Neural cell (in vitro differentiated cells): ENCODE measurements at regions not wholly inside any gene's neighbourhood (a gene's known extent, or its start where the extent isn't known, plus 50 kb on each side); places are given as distances from the start of the nearest gene placed in this dataset.

ENCODE experiments used
- H2AFZ ChIP-seq: fragments of 200-600, 300-800 bp; sonication (generic), shearing (Covaris generic); 2 replicates; pipeline ENCODE4 v1.6.0; 2014; ENCODE audit warnings: low read depth, mild to moderate bottlenecking, antibody characterized with exemption, low read length, moderate library complexity
- H3F3A ChIP-seq: fragments of 200-600 bp; shearing (Covaris generic); 2 replicates; pipeline ENCODE4 v1.6.1; 2016; ENCODE audit warnings: mild to moderate bottlenecking, moderate library complexity, mixed read lengths, antibody characterized with exemption, low read length; ENCODE audit not compliant: insufficient read depth, poor library complexity, severe bottlenecking
- H3K27ac ChIP-seq: fragments of 200-600, 300-800 bp; sonication (generic), shearing (Covaris generic); 2 replicates; pipeline ENCODE4 v1.5.1; 2014; ENCODE audit warnings: mild to moderate bottlenecking, low read length, moderate library complexity
- H3K27me3 ChIP-seq: fragments of 300-800, 200-600 bp; sonication (generic), shearing (Covaris generic); 2 replicates; pipeline ENCODE4 v1.6.0; 2014; ENCODE audit warnings: mild to moderate bottlenecking, low read depth, low read length, moderate library complexity; ENCODE audit not compliant: insufficient read depth
- H3K36me3 ChIP-seq: fragments of 300-800, 200-600 bp; sonication (generic), shearing (Covaris generic); 2 replicates; pipeline ENCODE4 v1.5.1; 2014; ENCODE audit warnings: mild to moderate bottlenecking, antibody characterized with exemption, low read length, moderate library complexity; ENCODE audit not compliant: insufficient read depth
- H3K4me2 ChIP-seq: fragments of 300-800, 200-600 bp; sonication (generic), shearing (Covaris generic); 2 replicates; pipeline ENCODE4 v1.6.0; 2014; ENCODE audit warnings: mild to moderate bottlenecking, low read length
- H3K4me3 ChIP-seq: fragments of 300-800, 200-600 bp; sonication (generic), shearing (Covaris generic); 2 replicates; pipeline ENCODE4 v1.5.1; 2014; ENCODE audit warnings: mild to moderate bottlenecking, low read length, moderate library complexity
- H3K79me2 ChIP-seq: fragments of 200-600 bp; shearing (Covaris generic); replicated peaks from 2 replicates; pipeline ENCODE4 v1.6.0; 2014; ENCODE audit warnings: mild to moderate bottlenecking, low read length, moderate library complexity; ENCODE audit not compliant: insufficient read depth
- H3K9ac ChIP-seq: fragments of 300-800, 200-600 bp; sonication (generic), shearing (Covaris generic); 2 replicates; pipeline ENCODE4 v1.6.1; 2016; ENCODE audit warnings: mild to moderate bottlenecking, low read length, mixed read lengths
- H3K9me2 ChIP-seq: fragments of 200-600 bp; shearing (Covaris generic); 2 replicates; pipeline ENCODE4 v1.6.1; 2016; ENCODE audit warnings: mild to moderate bottlenecking, low read length, mixed read lengths; ENCODE audit not compliant: insufficient read depth
- H3K9me3 ChIP-seq: fragments of 200-600, 300-800 bp; sonication (generic), shearing (Covaris generic); 2 replicates; pipeline ENCODE4 v1.6.1; 2016; ENCODE audit warnings: mild to moderate bottlenecking, mixed run types, low read length, moderate library complexity, mixed read lengths
- H4K20me1 ChIP-seq: fragments of 200-600 bp; shearing (Covaris generic); 2 replicates; pipeline ENCODE4 v1.6.1; 2016; ENCODE audit warnings: mild to moderate bottlenecking, mixed run types; ENCODE audit not compliant: insufficient read depth
- EP300 ChIP-seq: fragments of 450-650 bp; conservative IDR thresholded peaks from 2 replicates; pipeline ENCODE4 v1.6.1; 2014; ENCODE audit warnings: antibody characterized with exemption, mild to moderate bottlenecking, moderate library complexity; ENCODE audit not compliant: poor library complexity, severe bottlenecking
- EZH2 ChIP-seq: fragments of 200-600, 300-800 bp; shearing (Covaris generic), sonication (generic); IDR thresholded peaks from 2 replicates; pipeline ENCODE4 v1.6.1; 2014; ENCODE audit warnings: antibody characterized with exemption, low read length, borderline replicate concordance, mild to moderate bottlenecking; ENCODE audit not compliant: insufficient read depth, poor library complexity, severe bottlenecking
- MXI1 ChIP-seq: fragments of 450-650 bp; conservative IDR thresholded peaks from 2 replicates; pipeline ENCODE4 v1.6.1; 2014; ENCODE audit warnings: antibody characterized with exemption, mild to moderate bottlenecking; ENCODE audit not compliant: poor library complexity, severe bottlenecking
- POLR2AphosphoS5 ChIP-seq: IDR thresholded peaks from 2 replicates; pipeline ENCODE4 v1.6.1; 2012
- RAD21 ChIP-seq: fragments of 450-650 bp; conservative IDR thresholded peaks from 2 replicates; pipeline ENCODE4 v1.6.1; 2014; ENCODE audit warnings: antibody characterized with exemption, mild to moderate bottlenecking, moderate library complexity
- SMC3 ChIP-seq: fragments of 450-650 bp; conservative IDR thresholded peaks from 2 replicates; pipeline ENCODE4 v1.6.1; 2014; ENCODE audit warnings: antibody characterized with exemption, mild to moderate bottlenecking, moderate library complexity; ENCODE audit not compliant: poor library complexity
- TAF1 ChIP-seq: IDR thresholded peaks from 2 replicates; pipeline ENCODE4 v1.6.1; 2012; ENCODE audit warnings: low read depth
- TF ChIP-seq, protein P1 (sequence below): IDR thresholded peaks from 2 replicates; pipeline ENCODE4 v1.6.1; 2012; ENCODE audit warnings: borderline replicate concordance
- TF ChIP-seq, protein P2 (sequence below): fragments of 450-650 bp; IDR thresholded peaks from 2 replicates; pipeline ENCODE4 v1.5.1; 2014; ENCODE audit warnings: antibody characterized with exemption, mild to moderate bottlenecking, moderate library complexity; ENCODE audit not compliant: poor library complexity, severe bottlenecking

DNA sequence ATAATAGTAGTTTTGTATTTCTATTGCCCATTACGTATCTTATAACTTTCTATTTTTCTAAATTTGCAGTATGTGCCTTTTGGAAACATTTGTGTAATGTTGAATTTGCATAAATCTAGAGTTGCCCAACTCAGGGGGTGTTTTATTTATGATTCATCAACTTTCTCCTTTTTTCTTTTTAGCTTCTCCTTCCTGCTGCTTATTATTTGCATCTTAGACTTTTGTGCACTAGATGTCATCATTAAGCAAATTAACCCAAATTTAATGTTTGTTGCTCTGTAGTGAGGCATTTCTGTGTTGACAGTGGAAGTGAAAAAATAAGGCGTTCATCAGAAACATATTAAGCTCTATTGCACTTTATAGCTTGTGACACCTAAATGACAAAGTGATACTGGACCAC, 56.2 kb upstream of the ZBED5 start:
- no peaks in the 10 kb centered on the region for H3K27me3 ChIP-seq
- no peak overlapping the region for H3K9ac ChIP-seq
- no peak overlapping the region for H3K4me3 ChIP-seq
- no peaks in the 10 kb centered on the region for H3K79me2 ChIP-seq
- no peak overlapping the region for H2AFZ ChIP-seq
- no peaks in the 10 kb centered on the region for H3K9me3 ChIP-seq
- H3K36me3 ChIP-seq: no peaks in the 10 kb centered on the region
- H3K27ac ChIP-seq: no peak overlapping the region
- H4K20me1 ChIP-seq: no peaks in the 10 kb centered on the region
- H3F3A ChIP-seq: no peaks in the 10 kb centered on the region
- TF ChIP-seq, protein P1, sequence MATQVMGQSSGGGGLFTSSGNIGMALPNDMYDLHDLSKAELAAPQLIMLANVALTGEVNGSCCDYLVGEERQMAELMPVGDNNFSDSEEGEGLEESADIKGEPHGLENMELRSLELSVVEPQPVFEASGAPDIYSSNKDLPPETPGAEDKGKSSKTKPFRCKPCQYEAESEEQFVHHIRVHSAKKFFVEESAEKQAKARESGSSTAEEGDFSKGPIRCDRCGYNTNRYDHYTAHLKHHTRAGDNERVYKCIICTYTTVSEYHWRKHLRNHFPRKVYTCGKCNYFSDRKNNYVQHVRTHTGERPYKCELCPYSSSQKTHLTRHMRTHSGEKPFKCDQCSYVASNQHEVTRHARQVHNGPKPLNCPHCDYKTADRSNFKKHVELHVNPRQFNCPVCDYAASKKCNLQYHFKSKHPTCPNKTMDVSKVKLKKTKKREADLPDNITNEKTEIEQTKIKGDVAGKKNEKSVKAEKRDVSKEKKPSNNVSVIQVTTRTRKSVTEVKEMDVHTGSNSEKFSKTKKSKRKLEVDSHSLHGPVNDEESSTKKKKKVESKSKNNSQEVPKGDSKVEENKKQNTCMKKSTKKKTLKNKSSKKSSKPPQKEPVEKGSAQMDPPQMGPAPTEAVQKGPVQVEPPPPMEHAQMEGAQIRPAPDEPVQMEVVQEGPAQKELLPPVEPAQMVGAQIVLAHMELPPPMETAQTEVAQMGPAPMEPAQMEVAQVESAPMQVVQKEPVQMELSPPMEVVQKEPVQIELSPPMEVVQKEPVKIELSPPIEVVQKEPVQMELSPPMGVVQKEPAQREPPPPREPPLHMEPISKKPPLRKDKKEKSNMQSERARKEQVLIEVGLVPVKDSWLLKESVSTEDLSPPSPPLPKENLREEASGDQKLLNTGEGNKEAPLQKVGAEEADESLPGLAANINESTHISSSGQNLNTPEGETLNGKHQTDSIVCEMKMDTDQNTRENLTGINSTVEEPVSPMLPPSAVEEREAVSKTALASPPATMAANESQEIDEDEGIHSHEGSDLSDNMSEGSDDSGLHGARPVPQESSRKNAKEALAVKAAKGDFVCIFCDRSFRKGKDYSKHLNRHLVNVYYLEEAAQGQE: no peak
- no peak for TF ChIP-seq POLR2AphosphoS5
- no peak for TF ChIP-seq RAD21
- TF ChIP-seq EZH2: no peak
- no peaks in the 10 kb centered on the region for H3K9me2 ChIP-seq
- no peak overlapping the region for H3K4me2 ChIP-seq

DNA sequence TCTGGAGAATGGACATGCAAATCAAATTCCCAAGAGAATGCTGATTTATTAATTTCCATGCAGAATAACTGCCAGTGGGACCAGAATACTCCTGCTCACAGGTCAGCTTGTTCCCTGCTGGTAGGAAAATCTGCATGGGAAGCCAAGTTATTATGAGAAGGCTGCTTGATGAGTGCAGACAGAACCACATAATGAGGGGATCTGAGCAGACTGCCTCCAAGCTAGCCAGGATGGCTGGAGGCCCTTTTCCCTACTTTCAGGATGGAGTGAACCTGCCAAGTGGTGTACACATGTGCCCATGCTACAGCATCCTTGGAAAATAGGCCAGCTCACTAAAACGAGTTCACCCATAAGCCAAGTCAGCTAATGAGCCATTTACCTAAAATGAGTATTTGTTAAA, 55.2 kb upstream of the ZBED5 start:
- Histone ChIP-seq H4K20me1 (no peaks in the 10 kb centered on the region), H3K9ac (no peak overlapping the region), H3F3A (no peaks in the 10 kb centered on the region), H2AFZ (no peak overlapping the region), H3K9me3 (no peaks in the 10 kb centered on the region), H3K36me3 (no peaks in the 10 kb centered on the region), H3K9me2 (no peaks in the 10 kb centered on the region), H3K79me2 (no peaks in the 10 kb centered on the region), H3K27me3 (no peaks in the 10 kb centered on the region), H3K4me3 (no peak overlapping the region), H3K27ac (no peak overlapping the region), H3K4me2 (no peak overlapping the region)
- no peak for TF ChIP-seq SMC3
- no peak for TF ChIP-seq MXI1
- no peak for TF ChIP-seq EZH2

DNA sequence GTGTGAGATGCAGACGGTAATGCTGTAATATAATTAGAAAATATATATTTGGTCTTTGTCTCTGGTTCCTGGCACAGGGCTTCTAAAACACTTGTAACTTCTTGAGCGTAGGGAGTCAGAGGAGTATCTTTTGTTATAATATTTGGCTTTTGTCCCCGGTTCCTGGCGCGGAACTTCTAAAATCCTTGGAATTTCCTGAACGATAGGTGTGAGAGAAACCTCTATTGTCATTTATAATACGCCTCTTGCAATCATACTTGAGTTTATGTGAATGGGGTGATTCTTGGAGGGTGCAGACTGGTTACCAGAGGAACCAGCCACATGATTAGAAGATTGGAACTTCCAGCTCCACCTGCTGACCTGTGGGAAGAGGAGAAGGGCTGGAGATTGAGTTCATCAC, 54.1 kb upstream of the ZBED5 start:
- H3F3A ChIP-seq: no peaks in the 10 kb centered on the region
- no peak overlapping the region for H2AFZ ChIP-seq
- H3K9me2 ChIP-seq: no peaks in the 10 kb centered on the region
- H3K27ac ChIP-seq: no peak overlapping the region
- H3K4me2 ChIP-seq: no peak overlapping the region
- TF ChIP-seq TAF1 (no peak), EZH2 (no peak), RAD21 (no peak), POLR2AphosphoS5 (no peak), SMC3 (no peak), EP300 (no peak), MXI1 (no peak)
- TF ChIP-seq, protein P2, sequence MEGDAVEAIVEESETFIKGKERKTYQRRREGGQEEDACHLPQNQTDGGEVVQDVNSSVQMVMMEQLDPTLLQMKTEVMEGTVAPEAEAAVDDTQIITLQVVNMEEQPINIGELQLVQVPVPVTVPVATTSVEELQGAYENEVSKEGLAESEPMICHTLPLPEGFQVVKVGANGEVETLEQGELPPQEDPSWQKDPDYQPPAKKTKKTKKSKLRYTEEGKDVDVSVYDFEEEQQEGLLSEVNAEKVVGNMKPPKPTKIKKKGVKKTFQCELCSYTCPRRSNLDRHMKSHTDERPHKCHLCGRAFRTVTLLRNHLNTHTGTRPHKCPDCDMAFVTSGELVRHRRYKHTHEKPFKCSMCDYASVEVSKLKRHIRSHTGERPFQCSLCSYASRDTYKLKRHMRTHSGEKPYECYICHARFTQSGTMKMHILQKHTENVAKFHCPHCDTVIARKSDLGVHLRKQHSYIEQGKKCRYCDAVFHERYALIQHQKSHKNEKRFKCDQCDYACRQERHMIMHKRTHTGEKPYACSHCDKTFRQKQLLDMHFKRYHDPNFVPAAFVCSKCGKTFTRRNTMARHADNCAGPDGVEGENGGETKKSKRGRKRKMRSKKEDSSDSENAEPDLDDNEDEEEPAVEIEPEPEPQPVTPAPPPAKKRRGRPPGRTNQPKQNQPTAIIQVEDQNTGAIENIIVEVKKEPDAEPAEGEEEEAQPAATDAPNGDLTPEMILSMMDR: no peak
- TF ChIP-seq, protein P1: no peak
- H3K27me3 ChIP-seq: no peaks in the 10 kb centered on the region
- H3K4me3 ChIP-seq: no peak overlapping the region
- no peak overlapping the region for H3K9ac ChIP-seq
- H3K36me3 ChIP-seq: no peaks in the 10 kb centered on the region
- H4K20me1 ChIP-seq: no peaks in the 10 kb centered on the region
- H3K79me2 ChIP-seq: no peaks in the 10 kb centered on the region
- H3K9me3 ChIP-seq: no peaks in the 10 kb centered on the region
